Activated naive CD8-positive, alpha-beta T cell treated with anti-CD3 and anti-CD28 coated beads, Interleukin-2, amount 10 ng/mL, durations not matched to agents 7 days and 5 days (primary cell): ENCODE measurements at regions not wholly inside any gene's neighbourhood (a gene's known extent, or its start where the extent isn't known, plus 50 kb on each side); places are given as distances from the start of the nearest gene placed in this dataset.

Source experiments
- ATAC-seq: fragments of 150-1000 bp; cut with Tn5 transposase; one replicate; pipeline ENCODE4 v1.10.0; 2021; ENCODE audit warnings: low read depth, moderate library complexity
- POLR2A ChIA-PET: fragments of 350-600 bp; sonication (Branson Sonifier 250); formaldehyde crosslinking; loops from one replicate; lab custom pipeline; 2021; ENCODE audit warnings: antibody characterized with exemption; lab: Charles Lee
- DNase-seq: peaks from one replicate; pipeline ENCODE4 v3.0.0; 2021
- H3K27ac Mint-ChIP-seq: one replicate; pipeline ENCODE4 v1.8.0; 2022; ENCODE audit warnings: mild to moderate bottlenecking, mixed read lengths
- H3K27me3 Mint-ChIP-seq: one replicate; pipeline ENCODE4 v1.8.0; 2022; ENCODE audit warnings: mild to moderate bottlenecking, moderate library complexity, mixed read lengths
- H3K36me3 Mint-ChIP-seq: one replicate; pipeline ENCODE4 v1.8.0; 2021; ENCODE audit warnings: mild to moderate bottlenecking, mixed read lengths
- H3K4me1 Mint-ChIP-seq: one replicate; pipeline ENCODE4 v1.8.0; 2021; ENCODE audit warnings: mixed read lengths
- H3K4me3 Mint-ChIP-seq: one replicate; pipeline ENCODE4 v1.8.0; 2022; ENCODE audit warnings: mild to moderate bottlenecking, moderate library complexity, mixed read lengths
- H3K9me3 Mint-ChIP-seq: one replicate; pipeline ENCODE4 v1.8.0; 2021; ENCODE audit warnings: mixed read lengths

- no peaks in the 10 kb centered on the region for H3K9me3 Mint-ChIP-seq
- no peak for ATAC-seq
- H3K4me1 Mint-ChIP-seq = no peaks in the 10 kb centered on the region
- DNase-seq = no peak
- POLR2A ChIA-PET = no interaction called here
- H3K4me3 Mint-ChIP-seq = no peak overlapping the region
- H3K27me3 Mint-ChIP-seq = peaks cover 17% of the 10 kb centered on the region
- H3K36me3 Mint-ChIP-seq = no peaks in the 10 kb centered on the region
- H3K27ac Mint-ChIP-seq = no peak overlapping the region
These were observed 102.9 kb downstream of the EMP1 start for GRCh38 chr12:13299457-13299856.

GRCh38 chr12:13293096-13293495 is 96.6 kb downstream of the EMP1 start:
- Mint-ChIP-seq H3K4me3 (no peak overlapping the region), H3K36me3 (no peaks in the 10 kb centered on the region), H3K27me3 (no peaks in the 10 kb centered on the region), H3K27ac (no peak overlapping the region), H3K9me3 (no peaks in the 10 kb centered on the region), H3K4me1 (no peaks in the 10 kb centered on the region)
- ATAC-seq (no peak), DNase-seq (no peak)
- POLR2A ChIA-PET = no interaction called here

- Mint-ChIP-seq H3K4me3 (no peak overlapping the region), H3K9me3 (no peaks in the 10 kb centered on the region), H3K36me3 (no peaks in the 10 kb centered on the region), H3K27me3 (peaks cover 5% of the 10 kb centered on the region), H3K27ac (no peak overlapping the region), H3K4me1 (no peaks in the 10 kb centered on the region)
- DNase-seq = no peak
- POLR2A ChIA-PET = no interaction called here
- no peak for ATAC-seq
These were observed 93.2 kb downstream of the EMP1 start for GRCh38 chr12:13289653-13290289.

DNA sequence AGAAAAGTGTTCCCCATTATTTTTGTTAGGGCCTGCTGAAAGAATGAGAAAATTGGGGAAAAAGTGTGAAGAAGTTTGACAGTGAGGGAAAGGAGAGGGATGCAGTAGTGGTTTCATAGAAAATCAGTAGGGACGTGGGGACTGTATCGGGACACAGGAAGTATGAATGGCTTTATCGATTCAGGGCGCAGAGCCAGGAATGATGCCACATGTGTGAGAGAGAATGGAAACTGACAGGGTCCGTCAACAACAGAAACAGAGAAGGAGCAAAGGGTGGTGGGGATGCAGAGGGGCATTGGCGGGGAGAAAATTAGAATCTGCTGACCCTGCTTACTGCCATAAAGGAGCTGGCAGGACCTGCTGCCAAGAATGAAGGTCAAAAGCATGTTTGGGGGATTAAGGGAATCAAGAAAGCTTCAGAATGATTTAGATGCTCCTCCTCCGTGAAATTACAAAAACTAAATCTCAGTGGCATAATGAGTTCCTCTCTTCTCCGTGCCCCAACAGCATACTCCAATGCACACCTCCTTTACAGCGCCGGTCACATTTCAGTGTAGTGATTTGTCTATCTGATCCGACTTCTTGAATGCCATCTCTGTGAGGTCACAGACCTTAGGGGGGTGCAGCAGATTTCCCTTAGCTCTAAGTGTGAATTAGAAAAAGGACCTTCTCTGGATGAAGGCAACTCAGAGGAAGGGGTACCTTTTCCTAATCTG is 92.6 kb downstream of the EMP1 start:
- no peak overlapping the region for H3K27ac Mint-ChIP-seq
- H3K4me3 Mint-ChIP-seq = no peak overlapping the region
- no peaks in the 10 kb centered on the region for H3K9me3 Mint-ChIP-seq
- H3K36me3 Mint-ChIP-seq = no peaks in the 10 kb centered on the region
- no peaks in the 10 kb centered on the region for H3K4me1 Mint-ChIP-seq
- DNase-seq (no peak), ATAC-seq (no peak)
- peaks cover 5% of the 10 kb centered on the region for H3K27me3 Mint-ChIP-seq
- POLR2A ChIA-PET = no interaction called here

DNA sequence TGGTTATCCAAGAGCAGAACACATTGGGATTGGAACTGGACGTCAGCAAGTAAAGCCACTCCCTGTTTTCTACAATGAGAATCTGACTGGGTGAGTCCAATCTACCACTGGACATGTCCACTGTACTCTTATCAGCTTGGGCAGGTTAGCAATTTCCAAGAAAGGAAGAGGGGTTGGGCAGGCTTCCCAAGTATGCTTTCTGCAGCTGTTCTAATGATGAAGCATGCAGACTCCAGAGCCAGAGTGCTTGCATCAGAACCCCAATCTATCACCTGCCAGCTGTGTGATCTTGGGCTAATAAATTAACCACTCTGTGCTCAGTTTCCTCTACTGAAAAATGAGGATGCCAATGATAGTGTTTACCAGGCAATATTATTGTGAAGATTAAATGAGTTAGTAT is 92.0 kb downstream of the EMP1 start:
- Mint-ChIP-seq H3K27me3 (peaks cover 6% of the 10 kb centered on the region), H3K9me3 (no peaks in the 10 kb centered on the region), H3K36me3 (no peaks in the 10 kb centered on the region), H3K4me3 (no peak overlapping the region), H3K4me1 (no peaks in the 10 kb centered on the region), H3K27ac (no peak overlapping the region)
- ATAC-seq (no peak), DNase-seq (no peak)
- POLR2A ChIA-PET = no interaction called here

- H3K27me3 Mint-ChIP-seq = peaks cover 10% of the 10 kb centered on the region
- no peak overlapping the region for H3K27ac Mint-ChIP-seq
- DNase-seq (no peak), ATAC-seq (no peak)
- no peak overlapping the region for H3K4me3 Mint-ChIP-seq
- no peaks in the 10 kb centered on the region for H3K36me3 Mint-ChIP-seq
- no peaks in the 10 kb centered on the region for H3K4me1 Mint-ChIP-seq
- H3K9me3 Mint-ChIP-seq = peaks cover 4% of the 10 kb centered on the region
- POLR2A ChIA-PET = no interaction called here
These were observed 87.3 kb downstream of the EMP1 start for GRCh38 chr12:13283867-13284266.

DNA sequence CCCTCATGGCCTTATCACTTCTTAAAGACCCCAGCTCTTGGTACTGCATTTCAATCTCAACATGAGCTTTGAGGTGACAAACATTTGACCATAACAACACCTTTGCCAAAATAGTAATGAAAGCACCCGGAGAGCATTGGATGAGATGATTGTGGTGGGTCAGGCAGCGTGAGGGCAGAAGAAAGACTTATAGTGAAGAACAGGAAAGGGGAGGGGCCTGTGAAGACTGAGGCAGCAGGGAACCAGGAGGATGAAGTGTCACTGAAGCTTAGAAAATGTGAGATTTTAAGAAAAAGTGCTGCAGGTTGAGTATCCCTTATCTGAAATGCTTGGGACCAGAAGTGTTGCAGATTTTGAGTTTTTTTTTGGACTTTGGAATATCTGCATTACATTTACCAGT is 86.3 kb downstream of the EMP1 start:
- Mint-ChIP-seq H3K4me3 (no peak overlapping the region), H3K27ac (no peak overlapping the region), H3K4me1 (peaks cover 3% of the 10 kb centered on the region), H3K36me3 (no peaks in the 10 kb centered on the region), H3K9me3 (peaks cover 4% of the 10 kb centered on the region), H3K27me3 (peaks cover 14% of the 10 kb centered on the region)
- no peak for DNase-seq
- POLR2A ChIA-PET = no interaction called here
- no peak for ATAC-seq

DNA sequence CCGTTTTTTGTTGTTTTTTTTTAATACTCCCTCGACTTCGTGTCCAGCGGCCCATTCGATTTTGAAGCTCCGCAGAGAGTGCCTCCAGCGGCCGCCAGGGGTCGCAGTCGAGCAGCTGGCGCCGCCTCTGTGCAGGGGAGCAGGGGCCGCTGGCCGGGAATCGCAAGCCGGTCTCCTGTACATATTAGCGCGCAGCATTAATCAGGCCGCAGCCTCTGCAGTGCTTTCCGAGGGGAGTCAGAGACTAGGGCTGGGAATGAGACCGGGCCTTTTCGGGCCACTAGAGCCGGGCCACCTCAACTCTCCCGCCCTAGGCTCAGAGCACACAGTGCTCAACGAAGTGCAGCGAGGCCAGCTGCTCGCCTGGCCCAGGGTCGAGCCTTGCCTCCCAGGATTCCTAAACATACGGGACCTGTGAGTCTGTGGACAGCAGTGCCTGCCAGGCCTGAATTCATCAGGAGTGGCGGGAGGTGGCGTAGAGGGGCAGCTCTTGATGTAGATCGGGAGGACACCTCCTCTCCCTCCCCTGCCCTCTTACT is 81.8 kb downstream of the EMP1 start:
- H3K27me3 Mint-ChIP-seq = peaks cover 31% of the 10 kb centered on the region
- POLR2A ChIA-PET = interaction anchor here (0.5 kb wide), 1 partner anchor 551 kb away, joined by 3 read pairs; no protein-coding TSS in a partner anchor

DNA sequence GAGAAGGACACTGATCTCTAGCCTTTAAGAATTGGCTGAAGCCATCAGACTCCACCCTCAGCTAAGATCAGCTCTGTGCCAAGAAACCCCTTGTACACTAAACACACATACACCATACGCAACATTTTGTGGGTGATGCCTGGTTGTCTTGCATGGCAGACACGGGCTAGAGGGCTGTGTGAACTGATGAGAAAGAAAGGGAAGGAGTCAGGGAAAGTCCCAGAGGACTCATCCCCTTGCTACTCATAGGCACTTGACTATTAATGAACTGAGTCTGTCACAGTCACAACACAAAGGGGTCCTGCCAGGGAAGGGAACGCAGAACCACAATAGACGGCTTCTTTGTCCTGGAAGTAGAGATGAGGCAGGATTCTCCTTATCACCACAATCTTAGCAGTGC is 80.8 kb downstream of the EMP1 start:
- Mint-ChIP-seq H3K4me3 (no peak overlapping the region), H3K27ac (no peak overlapping the region), H3K9me3 (peaks cover 4% of the 10 kb centered on the region), H3K36me3 (no peaks in the 10 kb centered on the region), H3K4me1 (peaks cover 5% of the 10 kb centered on the region), H3K27me3 (peaks cover 33% of the 10 kb centered on the region)
- POLR2A ChIA-PET = no interaction called here
- no peak for DNase-seq
- no peak for ATAC-seq

More for the DNA sequence above, 81.8 kb downstream of the EMP1 start:
- H3K27ac Mint-ChIP-seq = no peak overlapping the region
- H3K36me3 Mint-ChIP-seq = no peaks in the 10 kb centered on the region
- peak; percentile 78 for DNase-seq
- H3K4me1 Mint-ChIP-seq = peaks cover 5% of the 10 kb centered on the region
- H3K9me3 Mint-ChIP-seq = peaks cover 4% of the 10 kb centered on the region
- no peak overlapping the region for H3K4me3 Mint-ChIP-seq
- ATAC-seq = peak; percentile 90

GRCh38 chr12:13275241-13276085 is 78.9 kb downstream of the EMP1 start:
- Mint-ChIP-seq H3K9me3 (peaks cover 4% of the 10 kb centered on the region), H3K4me1 (peaks cover 5% of the 10 kb centered on the region), H3K27me3 (peaks cover 40% of the 10 kb centered on the region), H3K36me3 (no peaks in the 10 kb centered on the region), H3K4me3 (no peak overlapping the region), H3K27ac (no peak overlapping the region)
- no peak for DNase-seq
- ATAC-seq = no peak
- POLR2A ChIA-PET = no interaction called here

- H3K9me3 Mint-ChIP-seq = no peaks in the 10 kb centered on the region
- peaks cover 5% of the 10 kb centered on the region for H3K4me1 Mint-ChIP-seq
- peaks cover 39% of the 10 kb centered on the region for H3K27me3 Mint-ChIP-seq
- H3K27ac Mint-ChIP-seq = no peak overlapping the region
- ATAC-seq (no peak), DNase-seq (no peak)
- POLR2A ChIA-PET = no interaction called here
- no peaks in the 10 kb centered on the region for H3K36me3 Mint-ChIP-seq
- no peak overlapping the region for H3K4me3 Mint-ChIP-seq
These were observed 77.3 kb downstream of the EMP1 start for GRCh38 chr12:13273850-13274249.

DNA sequence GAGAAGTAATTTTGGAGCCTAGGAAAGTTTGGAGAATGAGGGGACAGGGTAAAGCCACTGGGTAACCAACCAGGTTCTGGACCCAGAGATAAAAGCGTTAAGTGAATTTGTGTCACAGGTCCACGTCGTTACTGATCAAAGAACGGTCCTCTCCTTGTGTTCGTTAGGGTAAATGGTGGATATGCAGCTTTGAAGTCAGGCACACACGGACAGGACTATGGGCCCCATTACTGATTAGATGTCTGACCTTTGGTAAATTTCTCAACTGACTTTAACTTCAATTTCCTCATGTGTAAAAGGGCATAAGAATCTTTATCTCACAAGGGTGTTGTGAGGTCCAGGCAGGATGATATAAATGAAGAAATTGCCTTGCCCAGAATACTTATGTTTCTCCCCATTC is 76.6 kb downstream of the EMP1 start:
- H3K27ac Mint-ChIP-seq = no peak overlapping the region
- DNase-seq (no peak), ATAC-seq (no peak)
- H3K36me3 Mint-ChIP-seq = no peaks in the 10 kb centered on the region
- peaks cover 4% of the 10 kb centered on the region for H3K4me1 Mint-ChIP-seq
- H3K9me3 Mint-ChIP-seq = no peaks in the 10 kb centered on the region
- POLR2A ChIA-PET = no interaction called here
- no peak overlapping the region for H3K4me3 Mint-ChIP-seq
- H3K27me3 Mint-ChIP-seq = peaks cover 37% of the 10 kb centered on the region

DNA sequence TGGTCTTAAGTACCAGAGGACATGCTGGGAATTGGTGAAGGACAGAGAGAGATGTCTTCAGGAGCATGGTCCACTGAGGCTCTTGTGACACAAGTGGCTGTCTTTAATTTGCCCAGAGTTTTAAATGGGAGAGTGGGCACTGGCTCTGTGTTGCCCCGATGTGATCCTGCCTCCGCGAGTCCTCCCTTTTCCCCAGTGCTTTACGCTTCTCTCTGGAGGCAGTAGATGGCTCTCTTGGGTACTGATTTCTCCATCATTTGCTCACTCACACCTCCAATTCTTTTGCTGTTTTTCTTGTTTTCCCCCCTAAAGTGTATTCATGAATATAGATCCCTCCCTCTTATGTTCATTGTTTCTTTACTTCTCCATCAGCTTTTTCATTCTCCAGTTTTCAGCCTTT is 74.3 kb downstream of the EMP1 start:
- H3K27ac Mint-ChIP-seq = no peak overlapping the region
- no peaks in the 10 kb centered on the region for H3K4me1 Mint-ChIP-seq
- no peak overlapping the region for H3K4me3 Mint-ChIP-seq
- no peaks in the 10 kb centered on the region for H3K36me3 Mint-ChIP-seq
- no peak for ATAC-seq
- no peaks in the 10 kb centered on the region for H3K9me3 Mint-ChIP-seq
- POLR2A ChIA-PET = no interaction called here
- no peak for DNase-seq
- peaks cover 26% of the 10 kb centered on the region for H3K27me3 Mint-ChIP-seq
